GM12891 (cell line): ENCODE measurements at regions not wholly inside any gene's neighbourhood (a gene's known extent, or its start where the extent isn't known, plus 50 kb on each side); places are given as distances from the start of the nearest gene placed in this dataset.

ENCODE experiments used
- PAX5 ChIP-seq: IDR thresholded peaks from 2 replicates; pipeline ENCODE4 v1.6.1; 2011; ENCODE audit warnings: low read length, moderate library complexity, mild to moderate bottlenecking; ENCODE audit not compliant: insufficient read depth, severe bottlenecking
- POLR2A ChIP-seq: IDR thresholded peaks from 2 replicates; pipeline ENCODE4 v1.6.1; 2011; ENCODE audit warnings: low read depth, low read length, control low read depth
- POLR2AphosphoS5 ChIP-seq: IDR thresholded peaks from 2 replicates; pipeline ENCODE4 v1.6.1; 2011; ENCODE audit warnings: low read depth, low read length, control low read depth
- POU2F2 ChIP-seq: IDR thresholded peaks from 2 replicates; pipeline ENCODE4 v1.6.1; 2011; ENCODE audit warnings: low read depth, mild to moderate bottlenecking, control low read depth, low read length, moderate library complexity
- SPI1 ChIP-seq: IDR thresholded peaks from 2 replicates; pipeline ENCODE4 v1.6.1; 2011; ENCODE audit warnings: low read depth, low read length, control low read depth
- TAF1 ChIP-seq: IDR thresholded peaks from 2 replicates; pipeline ENCODE4 v1.6.1; 2011; ENCODE audit warnings: low read depth, low read length, control low read depth

DNA sequence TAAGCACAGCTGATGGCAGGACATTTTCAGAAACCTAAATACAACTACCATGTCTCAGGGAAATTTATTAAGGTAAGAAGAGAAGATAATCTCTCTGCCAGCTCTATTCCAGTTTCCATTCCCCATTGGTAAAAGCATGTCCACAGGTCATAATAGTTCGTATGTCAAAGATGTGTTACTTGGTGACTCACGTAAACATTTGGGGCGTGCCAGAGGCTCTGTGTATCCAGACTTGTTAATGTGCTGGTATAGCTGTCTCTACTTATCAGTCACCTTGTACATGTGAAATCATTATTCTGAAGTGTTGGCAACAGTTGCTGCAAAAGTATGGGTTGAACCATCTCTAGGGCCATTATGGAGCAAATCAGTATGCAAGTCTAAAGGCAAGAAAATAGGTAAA is 1345.1 kb downstream of the SUCLG1 start:
- no peak for TF ChIP-seq POLR2A
- no peak for TF ChIP-seq SPI1
- no peak for TF ChIP-seq TAF1
- TF ChIP-seq POLR2AphosphoS5 = no peak
- TF ChIP-seq PAX5 = no peak
- TF ChIP-seq POU2F2 = no peak
